A549 (cell line): ENCODE measurements at regions not wholly inside any gene's neighbourhood (a gene's known extent, or its start where the extent isn't known, plus 50 kb on each side); places are given as distances from the start of the nearest gene placed in this dataset.
"Not testable (repeated sequence)": the region's sequence is repeated elsewhere in the genome, so short reads cannot be mapped to it uniquely, and the experiment has no call there.

Source experiments
- ATAC-seq, 2 experiments: fragments of 200-7000 bp in 1 of 2; fragments of >200 bp in 1 of 2; cut with Nextera tagmentation in 1 of 2; cut with Tn5 transposase in 1 of 2; 3 replicates each; pipeline versions ENCODE4 v1.8.0 to v1.9.1; 2018 to 2020; ENCODE audit warnings: mild to moderate bottlenecking in 1 of 2, moderate library complexity in 1 of 2
- CTCF ChIA-PET: fragments of 300-600 bp; sonication (Branson Sonifier 250); formaldehyde crosslinking; extraction: SDS; loops from one replicate; lab custom pipeline; 2021; ENCODE audit warnings: antibody characterized with exemption, inconsistent platforms; lab: Yijun Ruan, JAX
- POLR2A ChIA-PET: fragments of 350-600 bp; formaldehyde crosslinking; extraction: SDS; loops from one replicate; lab custom pipeline; 2021; ENCODE audit warnings: antibody characterized with exemption, inconsistent platforms; lab: Yijun Ruan, JAX
- DNase-seq, 2 experiments: peaks; one replicate each; pipeline versions ENCODE4 v3.0.0 to v3.0.0-alpha.2; 2011 to 2016; ENCODE audit warnings: low read depth in 1 of 2, low spot score in 1 of 2
- FAIRE-seq: peaks from 2 replicates; lab custom pipeline; 2011; peaks lifted over from hg19 to GRCh38; lab: Jason Lieb, UNC
- H3K27ac ChIP-seq, 2 experiments: fragments of >200 bp; sonication (Bioruptor Twin); formaldehyde crosslinking; 3 replicates each; pipeline ENCODE4 v1.5.1; 2016 to 2017
- H3K4me1 ChIP-seq: fragments of >200 bp; sonication (Bioruptor Twin); formaldehyde crosslinking; 3 replicates; pipeline ENCODE4 v1.6.1; 2016
- H3K4me2 ChIP-seq: fragments of >200 bp; sonication (Bioruptor Twin); formaldehyde crosslinking; 3 replicates; pipeline ENCODE4 v1.6.1; 2016
- H3K4me3 ChIP-seq: fragments of >200 bp; sonication (Bioruptor Twin); formaldehyde crosslinking; 3 replicates; pipeline ENCODE4 v1.5.1; 2016
- H3K9me3 ChIP-seq: fragments of >200 bp; sonication (Bioruptor Twin); formaldehyde crosslinking; 3 replicates; pipeline ENCODE4 v1.6.1; 2016
- CTCF ChIP-seq: fragments of >200 bp; sonication (Bioruptor Twin); formaldehyde crosslinking; IDR thresholded peaks from 3 replicates; pipeline ENCODE4 v1.5.1; 2016
- ELK1 ChIP-seq: fragments of 150-350 bp; IDR thresholded peaks from 2 replicates; pipeline ENCODE4 v1.6.1; 2014; ENCODE audit warnings: low read depth, mild to moderate bottlenecking, low read length
- FOSL2 ChIP-seq, 2 experiments: fragments of 450-650 bp in 1 of 2; fragments of >200 bp in 1 of 2; sonication (Bioruptor Twin) in 1 of 2; formaldehyde crosslinking; IDR thresholded peaks; 2 replicates each; pipeline versions ENCODE4 v1.5.0 to v1.6.1; 2016 to 2020; ENCODE audit warnings: mild to moderate bottlenecking in 1 of 2, moderate library complexity in 1 of 2
- KDM5A ChIP-seq: fragments of 200-600 bp; sonication (generic); IDR thresholded peaks from 2 replicates; pipeline ENCODE4 v1.6.1; 2016; ENCODE audit warnings: antibody characterized with exemption, mild to moderate bottlenecking
- MAX ChIP-seq: IDR thresholded peaks from 2 replicates; pipeline ENCODE4 v1.6.1; 2012
- MYC ChIP-seq: IDR thresholded peaks from 2 replicates; pipeline ENCODE4 v1.6.1; 2012; ENCODE audit warnings: mild to moderate bottlenecking, inconsistent platforms, low read length, improper control_type of control experiment, borderline replicate concordance
- POLR2A ChIP-seq: IDR thresholded peaks from 2 replicates; pipeline ENCODE4 v1.6.1; 2012; ENCODE audit warnings: mild to moderate bottlenecking, low read length
- REST ChIP-seq: fragments of 200-600 bp; sonication (generic); IDR thresholded peaks from 2 replicates; pipeline ENCODE4 v1.6.1; 2016; ENCODE audit warnings: antibody characterized with exemption, mild to moderate bottlenecking, moderate library complexity
- TFCP2L1 ChIP-seq: fragments of 250-450 bp; sonication (Bioruptor Pico); IDR thresholded peaks from 2 replicates; pipeline ENCODE4 v1.5.0; 2021; ENCODE audit warnings: mild to moderate bottlenecking
- ZC3H11A ChIP-seq: fragments of 450-650 bp; IDR thresholded peaks from 2 replicates; pipeline ENCODE4 v1.6.1; 2014; ENCODE audit warnings: antibody characterized with exemption, mild to moderate bottlenecking
- ZNF302 ChIP-seq: fragments of 250-450 bp; sonication (Bioruptor Pico); IDR thresholded peaks from 2 replicates; pipeline ENCODE4 v1.9.0; 2021; ENCODE audit warnings: inconsistent platforms, mild to moderate bottlenecking, moderate library complexity
- ZSCAN20 ChIP-seq: fragments of 250-450 bp; sonication (Bioruptor Pico); IDR thresholded peaks from 2 replicates; pipeline ENCODE4 v1.8.0; 2022; ENCODE audit warnings: mild to moderate bottlenecking, moderate library complexity
- WGBS: methylation state at CpG from one replicate; pipeline ENCODE4 v1.1.6; 2017; ENCODE audit errors: missing lambda C conversion rate; 5-methylcytosine and 5-hydroxymethylcytosine counted together

GRCh38 chr13:25001476-25002206, 94.3 kb upstream of the PABPC3 start:
- peak overlapping the region; percentile 58 for H3K4me2 ChIP-seq
- no peak for TF ChIP-seq FOSL2 (IDR thresholded peaks at IDR 0.05)
- TF ChIP-seq FOSL2 (CRISPR knock-in tag; IDR thresholded peaks at IDR 0.05), result no peak
- no peak for TF ChIP-seq KDM5A
- no peak for TF ChIP-seq ZSCAN20
- no peak for TF ChIP-seq TFCP2L1
- TF ChIP-seq MAX, result no peak
- no peak for TF ChIP-seq MYC
- TF ChIP-seq ELK1, result no peak
- no peak for TF ChIP-seq ZC3H11A
- no peak for TF ChIP-seq REST
- TF ChIP-seq ZNF302 (CRISPR knock-in tag), result no peak
- no peak for TF ChIP-seq POLR2A
- TF ChIP-seq, all 56 proteins: peak for 0
- Histone ChIP-seq H3K9me3 (no peaks in the 10 kb centered on the region), H3K27ac (peak overlapping the region; percentile 51 to 65; a peak in 3 of 6 replicates), H3K4me1 (peaks cover 14% of the 10 kb centered on the region), H3K4me3 (no peak overlapping the region)
- peak in 1 of 2 experiments; percentile 26 for DNase-seq
- WGBS, result 62% methylated on average over 11 of the region's 11 CpGs
- POLR2A ChIA-PET, result no interaction called here
- CTCF ChIA-PET, result interaction anchor here (0.7 to 3.1 kb wide), 3 partner anchors 12 to 644 kb away, joined by 3 to 10 read pairs (median 3); no protein-coding TSS in a partner anchor
- no peak for FAIRE-seq
- ATAC-seq, result peak; percentile 28 to 33; a peak in 2 of 6 replicates

- DNase-seq (peak in 1 of 2 experiments; percentile 63), ATAC-seq (peak; percentile 87 to 93)
- H3K4me2 ChIP-seq, result peak overlapping the region; percentile 58
- H3K4me3 ChIP-seq, POLR2A ChIA-PET, FAIRE-seq, H3K9me3 ChIP-seq: not testable (repeated sequence)
- CTCF ChIA-PET, result interaction anchor here (0.7 to 3.1 kb wide), 7 partner anchors 11 to 644 kb away, joined by 3 to 10 read pairs (median 3); no protein-coding TSS in a partner anchor
- TF ChIP-seq CTCF, result 0 out of 3 replicates have a peak, but pooled peaks have one; percentile 9
- 0 out of 2 replicates have a peak, but pooled peaks have one; percentile 16 for TF ChIP-seq MAX
- under 1% methylated on average over 14 of the region's 14 CpGs for WGBS
- H3K4me1 ChIP-seq, result peaks cover 14% of the 10 kb centered on the region
- peak overlapping the region; percentile 51 to 65; a peak in 3 of 6 replicates for H3K27ac ChIP-seq
Measured at GRCh38 chr13:25002311-25002710, 93.6 kb upstream of the PABPC3 start.

GRCh38 chr13:25004489-25004888, 91.4 kb upstream of the PABPC3 start:
- H3K4me2 ChIP-seq, FAIRE-seq, ATAC-seq, H3K27ac ChIP-seq, H3K9me3 ChIP-seq, POLR2A ChIA-PET, DNase-seq, H3K4me3 ChIP-seq: not testable (repeated sequence)
- peaks cover 14% of the 10 kb centered on the region for H3K4me1 ChIP-seq
- CTCF ChIA-PET, result interaction anchor here (0.8 to 3.8 kb wide), 9 partner anchors 8 to 109 kb away, joined by 3 to 18 read pairs (median 5); no protein-coding TSS in a partner anchor
- WGBS, result 41% methylated on average over 4 of the region's 10 CpGs
